DOHH2 (cell line): ENCODE measurements at regions not wholly inside any gene's neighbourhood (a gene's known extent, or its start where the extent isn't known, plus 50 kb on each side); places are given as distances from the start of the nearest gene placed in this dataset.

ENCODE experiments used
- H3F3A ChIP-seq: fragments of 200-600 bp; sonication (generic), shearing (Covaris generic); 2 replicates; pipeline ENCODE4 v1.6.0; 2016; ENCODE audit warnings: antibody characterized with exemption, mild to moderate bottlenecking; ENCODE audit not compliant: control insufficient read depth, insufficient read depth
- H3K27ac ChIP-seq: fragments of 200-600 bp; sonication (generic); 2 replicates; pipeline ENCODE4 v1.5.1; 2014; ENCODE audit warnings: low read depth, mild to moderate bottlenecking, low read length, moderate library complexity
- H3K27me3 ChIP-seq: fragments of 200-600 bp; sonication (generic); 2 replicates; pipeline ENCODE4 v1.6.1; 2014; ENCODE audit warnings: mild to moderate bottlenecking, low read length, mixed read lengths; ENCODE audit not compliant: control insufficient read depth
- H3K36me3 ChIP-seq: fragments of 200-600 bp; sonication (generic); 2 replicates; pipeline ENCODE4 v1.6.1; 2014; ENCODE audit warnings: mild to moderate bottlenecking, low read length, moderate library complexity, mixed read lengths; ENCODE audit not compliant: control insufficient read depth
- H3K4me1 ChIP-seq: fragments of 200-600 bp; sonication (generic); 2 replicates; pipeline ENCODE4 v1.6.1; 2014; ENCODE audit warnings: mild to moderate bottlenecking, low read length, mixed read lengths; ENCODE audit not compliant: control insufficient read depth
- H3K4me2 ChIP-seq: fragments of 200-600 bp; sonication (generic); 2 replicates; pipeline ENCODE4 v1.6.0; 2014; ENCODE audit warnings: mild to moderate bottlenecking, low read length, moderate library complexity
- H3K4me3 ChIP-seq: fragments of 200-600 bp; sonication (generic); 2 replicates; pipeline ENCODE4 v1.5.1; 2014; ENCODE audit warnings: mild to moderate bottlenecking, low read length, mixed read lengths
- H3K79me2 ChIP-seq: fragments of 200-600 bp; sonication (generic); 2 replicates; pipeline ENCODE4 v1.6.1; 2014; ENCODE audit warnings: mild to moderate bottlenecking, low read length, mixed read lengths; ENCODE audit not compliant: control insufficient read depth
- H3K9me2 ChIP-seq: fragments of 200-600 bp; sonication (generic); replicated peaks from 2 replicates; pipeline ENCODE4 v1.6.1; 2014; ENCODE audit warnings: mild to moderate bottlenecking, low read length, mixed read lengths; ENCODE audit not compliant: control insufficient read depth
- H3K9me3 ChIP-seq: fragments of 200-600 bp; sonication (generic); 2 replicates; pipeline ENCODE4 v1.6.1; 2014; ENCODE audit warnings: antibody characterized with exemption, low read length, mixed read lengths; ENCODE audit not compliant: control insufficient read depth, insufficient read depth
- H4K20me1 ChIP-seq: fragments of 200-600 bp; sonication (generic); 2 replicates; pipeline ENCODE4 v1.6.0; 2014; ENCODE audit warnings: low read depth, mild to moderate bottlenecking, antibody characterized with exemption, low read length, moderate library complexity; ENCODE audit not compliant: control insufficient read depth, insufficient read depth
- CTCF ChIP-seq: fragments of 200-600 bp; sonication (generic); IDR thresholded peaks from one replicate; pipeline ENCODE4 v1.5.1; 2014; ENCODE audit warnings: antibody characterized with exemption, mild to moderate bottlenecking, low read depth, low read length; ENCODE audit not compliant: poor library complexity, severe bottlenecking
- EZH2phosphoT487 ChIP-seq: fragments of 200-600 bp; sonication (generic); IDR thresholded peaks from 2 replicates; pipeline ENCODE4 v1.6.1; 2017; ENCODE audit warnings: borderline replicate concordance, mild to moderate bottlenecking, antibody characterized with exemption, low read length, moderate library complexity, mixed read lengths

GRCh38 chr6:113491376-113491775, 365.8 kb upstream of the MARCKS start:
- Histone ChIP-seq H3K27me3 (peaks cover 3% of the 10 kb centered on the region; the same call in 1 of the 2 replicates), H3K36me3 (no peaks in the 10 kb centered on the region), H3K9me2 (no peaks in the 10 kb centered on the region), H3K4me3 (no peak overlapping the region), H3F3A (no peaks in the 10 kb centered on the region), H4K20me1 (no peaks in the 10 kb centered on the region), H3K4me2 (no peak overlapping the region), H3K79me2 (no peaks in the 10 kb centered on the region), H3K27ac (no peak overlapping the region), H3K4me1 (no peaks in the 10 kb centered on the region), H3K9me3 (no peaks in the 10 kb centered on the region)
- TF ChIP-seq CTCF (no peak), EZH2phosphoT487 (no peak)

GRCh38 chr6:113493991-113494390, 363.2 kb upstream of the MARCKS start:
- Histone ChIP-seq H3K9me3 (no peaks in the 10 kb centered on the region), H3K4me2 (no peak overlapping the region), H3K9me2 (no peaks in the 10 kb centered on the region), H3F3A (no peaks in the 10 kb centered on the region), H3K79me2 (no peaks in the 10 kb centered on the region), H3K4me3 (no peak overlapping the region), H3K27ac (no peak overlapping the region), H3K4me1 (no peaks in the 10 kb centered on the region), H3K36me3 (no peaks in the 10 kb centered on the region), H3K27me3 (peaks cover 3% of the 10 kb centered on the region; the same call in 1 of the 2 replicates), H4K20me1 (no peaks in the 10 kb centered on the region)
- no peak for TF ChIP-seq CTCF
- TF ChIP-seq EZH2phosphoT487: no peak

GRCh38 chr6:113495521-113495920, 361.6 kb upstream of the MARCKS start:
- TF ChIP-seq EZH2phosphoT487 (no peak), CTCF (no peak)
- H3K9me2 ChIP-seq: no peaks in the 10 kb centered on the region
- H4K20me1 ChIP-seq: no peaks in the 10 kb centered on the region
- H3K27ac ChIP-seq: no peak overlapping the region
- no peaks in the 10 kb centered on the region for H3K4me1 ChIP-seq
- no peaks in the 10 kb centered on the region for H3F3A ChIP-seq
- H3K27me3 ChIP-seq: peaks cover 3% of the 10 kb centered on the region; the same call in 1 of the 2 replicates
- no peak overlapping the region for H3K4me3 ChIP-seq
- H3K79me2 ChIP-seq: no peaks in the 10 kb centered on the region
- no peak overlapping the region for H3K4me2 ChIP-seq
- no peaks in the 10 kb centered on the region for H3K9me3 ChIP-seq
- no peaks in the 10 kb centered on the region for H3K36me3 ChIP-seq

GRCh38 chr6:113496166-113496565, 361.0 kb upstream of the MARCKS start:
- Histone ChIP-seq H3K27ac (no peak overlapping the region), H3F3A (no peaks in the 10 kb centered on the region), H3K4me1 (no peaks in the 10 kb centered on the region), H3K9me2 (no peaks in the 10 kb centered on the region), H3K4me2 (no peak overlapping the region), H3K9me3 (no peaks in the 10 kb centered on the region), H3K36me3 (no peaks in the 10 kb centered on the region), H3K79me2 (no peaks in the 10 kb centered on the region), H3K4me3 (no peak overlapping the region), H4K20me1 (no peaks in the 10 kb centered on the region), H3K27me3 (peaks cover 3% of the 10 kb centered on the region; the same call in 1 of the 2 replicates)
- TF ChIP-seq EZH2phosphoT487: no peak
- TF ChIP-seq CTCF: no peak
